Hepatocyte (in vitro differentiated cells): ENCODE measurements at regions not wholly inside any gene's neighbourhood (a gene's known extent, or its start where the extent isn't known, plus 50 kb on each side); places are given as distances from the start of the nearest gene placed in this dataset.

Experiments used
- DNase-seq: peaks from one replicate; pipeline ENCODE4 v3.0.0-alpha.2; 2016; ENCODE audit warnings: low spot score
- H2AFZ ChIP-seq: fragments of 200-600 bp; sonication (generic); 2 replicates; pipeline ENCODE4 v1.6.0; 2016; ENCODE audit warnings: antibody characterized with exemption, mild to moderate bottlenecking
- H3K27ac ChIP-seq: fragments of 200-600 bp; sonication (generic); 2 replicates; pipeline ENCODE4 v1.5.1; 2016; ENCODE audit warnings: mild to moderate bottlenecking
- H3K27me3 ChIP-seq: fragments of 200-600 bp; sonication (generic); 2 replicates; pipeline ENCODE4 v1.6.1; 2016
- H3K36me3 ChIP-seq: fragments of 200-600 bp; sonication (generic); replicated peaks from 2 replicates; pipeline ENCODE4 v1.5.1; 2016; ENCODE audit warnings: low read depth; ENCODE audit not compliant: insufficient read depth
- H3K4me1 ChIP-seq: fragments of 200-600 bp; sonication (generic); 2 replicates; pipeline ENCODE4 v1.5.1; 2016; ENCODE audit warnings: mild to moderate bottlenecking, moderate library complexity; ENCODE audit not compliant: insufficient read depth
- H3K4me2 ChIP-seq: fragments of 200-600 bp; sonication (generic); 2 replicates; pipeline ENCODE4 v1.6.0; 2016
- H3K4me3 ChIP-seq: fragments of 200-600 bp; sonication (generic); 2 replicates; pipeline ENCODE4 v1.5.1; 2016; ENCODE audit warnings: mild to moderate bottlenecking
- H3K79me2 ChIP-seq: fragments of 200-600 bp; sonication (generic); 2 replicates; pipeline ENCODE4 v1.6.0; 2017; ENCODE audit warnings: mild to moderate bottlenecking
- H3K9me2 ChIP-seq: fragments of 200-600 bp; sonication (generic); replicated peaks from 2 replicates; pipeline ENCODE4 v1.6.0; 2017; ENCODE audit warnings: mild to moderate bottlenecking; ENCODE audit not compliant: insufficient read depth
- H3K9me3 ChIP-seq: fragments of 200-600 bp; sonication (generic); 2 replicates; pipeline ENCODE4 v1.5.1; 2016; ENCODE audit warnings: low read depth, mild to moderate bottlenecking
- H4K20me1 ChIP-seq: fragments of 200-600 bp; sonication (generic); 2 replicates; pipeline ENCODE4 v1.6.0; 2016; ENCODE audit warnings: mild to moderate bottlenecking; ENCODE audit not compliant: insufficient read depth, poor library complexity, severe bottlenecking
- EZH2 ChIP-seq: fragments of 200-600 bp; sonication (generic); IDR thresholded peaks from 2 replicates; pipeline ENCODE4 v1.6.1; 2016; ENCODE audit warnings: antibody characterized with exemption, mild to moderate bottlenecking, borderline replicate concordance
- EZH2phosphoT487 ChIP-seq: fragments of 200-600 bp; sonication (generic); IDR thresholded peaks from one replicate; pipeline ENCODE4 v1.6.1; 2018; ENCODE audit warnings: antibody characterized with exemption, mild to moderate bottlenecking, low read depth, moderate library complexity; ENCODE audit not compliant: unreplicated experiment, severe bottlenecking
- WGBS: methylation state at CpG from one replicate; pipeline ENCODE4 v1.1.6; 2016; ENCODE audit warnings: low lambda C conversion rate; ENCODE audit errors: missing lambda C conversion rate; 5-methylcytosine and 5-hydroxymethylcytosine counted together
- TF ChIP-seq, protein P1 (sequence below): fragments of 200-600 bp; sonication (generic); IDR thresholded peaks from 2 replicates; pipeline ENCODE4 v1.5.1; 2016; ENCODE audit warnings: antibody characterized with exemption, mild to moderate bottlenecking; ENCODE audit not compliant: poor library complexity

- DNase-seq, result peak; percentile 28
- Histone ChIP-seq H3K27me3 (no peaks in the 10 kb centered on the region), H3K4me1 (no peaks in the 10 kb centered on the region), H3K36me3 (no peaks in the 10 kb centered on the region), H4K20me1 (no peaks in the 10 kb centered on the region), H2AFZ (no peak overlapping the region), H3K9me3 (no peaks in the 10 kb centered on the region), H3K9me2 (no peaks in the 10 kb centered on the region), H3K79me2 (no peaks in the 10 kb centered on the region), H3K4me2 (no peak overlapping the region), H3K4me3 (no peak overlapping the region), H3K27ac (no peak overlapping the region)
- TF ChIP-seq EZH2phosphoT487, result no peak
- TF ChIP-seq EZH2, result no peak
- TF ChIP-seq, protein P1, sequence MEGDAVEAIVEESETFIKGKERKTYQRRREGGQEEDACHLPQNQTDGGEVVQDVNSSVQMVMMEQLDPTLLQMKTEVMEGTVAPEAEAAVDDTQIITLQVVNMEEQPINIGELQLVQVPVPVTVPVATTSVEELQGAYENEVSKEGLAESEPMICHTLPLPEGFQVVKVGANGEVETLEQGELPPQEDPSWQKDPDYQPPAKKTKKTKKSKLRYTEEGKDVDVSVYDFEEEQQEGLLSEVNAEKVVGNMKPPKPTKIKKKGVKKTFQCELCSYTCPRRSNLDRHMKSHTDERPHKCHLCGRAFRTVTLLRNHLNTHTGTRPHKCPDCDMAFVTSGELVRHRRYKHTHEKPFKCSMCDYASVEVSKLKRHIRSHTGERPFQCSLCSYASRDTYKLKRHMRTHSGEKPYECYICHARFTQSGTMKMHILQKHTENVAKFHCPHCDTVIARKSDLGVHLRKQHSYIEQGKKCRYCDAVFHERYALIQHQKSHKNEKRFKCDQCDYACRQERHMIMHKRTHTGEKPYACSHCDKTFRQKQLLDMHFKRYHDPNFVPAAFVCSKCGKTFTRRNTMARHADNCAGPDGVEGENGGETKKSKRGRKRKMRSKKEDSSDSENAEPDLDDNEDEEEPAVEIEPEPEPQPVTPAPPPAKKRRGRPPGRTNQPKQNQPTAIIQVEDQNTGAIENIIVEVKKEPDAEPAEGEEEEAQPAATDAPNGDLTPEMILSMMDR, result no peak
- WGBS, result 75% methylated on average over 2 of the region's 2 CpGs
Measured at GRCh38 chr2:47675196-47675825, 104.5 kb upstream of the KCNK12 start.

DNA sequence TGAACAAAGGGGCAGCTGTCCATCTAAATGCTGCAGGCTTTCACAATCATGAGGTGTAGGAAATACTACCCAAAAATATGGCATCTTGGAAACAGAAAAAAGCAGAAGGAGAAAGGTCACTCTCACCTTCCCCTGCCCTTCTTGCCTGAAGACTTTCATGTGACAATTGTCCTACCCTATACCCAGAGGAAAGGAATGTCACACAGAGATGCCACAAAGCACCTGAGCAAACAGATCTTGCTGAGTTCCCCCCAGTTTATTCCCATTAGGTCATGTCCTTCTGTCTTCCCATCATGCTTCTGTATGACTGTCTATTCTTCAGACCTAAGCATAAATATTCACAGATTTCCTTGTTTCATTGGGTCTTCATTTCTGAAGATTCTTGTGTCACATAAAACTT is 95.5 kb upstream of the KCNK12 start:
- TF ChIP-seq, protein P1, result no peak
- no peak for TF ChIP-seq EZH2phosphoT487
- no peak for TF ChIP-seq EZH2
- Histone ChIP-seq H3K4me3 (no peak overlapping the region), H3K27me3 (no peaks in the 10 kb centered on the region)

GRCh38 chr2:47664817-47665216 is 94.0 kb upstream of the KCNK12 start:
- Histone ChIP-seq H3K79me2 (no peaks in the 10 kb centered on the region), H3K27ac (no peak overlapping the region), H4K20me1 (no peaks in the 10 kb centered on the region), H2AFZ (no peak overlapping the region), H3K4me1 (no peaks in the 10 kb centered on the region), H3K27me3 (no peaks in the 10 kb centered on the region), H3K36me3 (no peaks in the 10 kb centered on the region), H3K9me3 (no peaks in the 10 kb centered on the region), H3K9me2 (no peaks in the 10 kb centered on the region), H3K4me3 (no peak overlapping the region), H3K4me2 (no peak overlapping the region)
- no peak for DNase-seq
- 75% methylated on average over 7 of the region's 7 CpGs for WGBS
- TF ChIP-seq EZH2phosphoT487 (no peak), EZH2 (no peak)
- TF ChIP-seq, protein P1, result no peak

More for the DNA sequence above, 95.5 kb upstream of the KCNK12 start:
- no peak overlapping the region for H3K4me2 ChIP-seq
- H4K20me1 ChIP-seq, result no peaks in the 10 kb centered on the region
- no peak for DNase-seq
- no peaks in the 10 kb centered on the region for H3K4me1 ChIP-seq
- no peaks in the 10 kb centered on the region for H3K9me3 ChIP-seq
- H3K36me3 ChIP-seq, result no peaks in the 10 kb centered on the region
- H3K9me2 ChIP-seq, result no peaks in the 10 kb centered on the region
- H3K79me2 ChIP-seq, result no peaks in the 10 kb centered on the region
- no peak overlapping the region for H3K27ac ChIP-seq
- H2AFZ ChIP-seq, result no peak overlapping the region
